GM12878 (cell line): ENCODE measurements at regions not wholly inside any gene's neighbourhood (a gene's known extent, or its start where the extent isn't known, plus 50 kb on each side); places are given as distances from the start of the nearest gene placed in this dataset.

Source experiments
- ATAC-seq: fragments of 200-7000 bp; cut with Tn5 transposase; 3 replicates; pipeline ENCODE4 v1.9.1; 2020; ENCODE audit warnings: mild to moderate bottlenecking, moderate library complexity
- BruUV-seq: library from RNA; stranded (reverse); fragments of 400-500 nt; replicated peaks from 2 replicates; lab custom pipeline; 2021; lab: Mats Ljungman, UMichigan
- CTCF ChIA-PET: fragments of 300-600 bp; sonication (Branson Sonifier 250); formaldehyde crosslinking; extraction: SDS; loops from one replicate; lab custom pipeline; 2021; ENCODE audit warnings: inconsistent platforms; lab: Yijun Ruan, JAX
- POLR2A ChIA-PET: fragments of 350-600 bp; formaldehyde crosslinking; extraction: SDS; loops from one replicate; lab custom pipeline; 2021; ENCODE audit warnings: inconsistent platforms; lab: Charles Lee
- RAD21 ChIA-PET: fragments of 300-600 bp; sonication (Branson Sonifier 250); formaldehyde crosslinking; loops from one replicate; lab custom pipeline; 2023; ENCODE audit warnings: antibody characterized with exemption; ENCODE audit not compliant: unreplicated experiment; lab: Charles Lee
- SMC1A ChIA-PET: fragments of 300-600 bp; sonication (Branson Sonifier 250); formaldehyde crosslinking; loops from one replicate; lab custom pipeline; 2023; ENCODE audit not compliant: unreplicated experiment, uncharacterized antibody; lab: Charles Lee
- DNase-seq: peaks from one replicate; pipeline ENCODE4 v3.0.0-alpha.2; 2011; ENCODE audit warnings: low read depth, low spot score
- FAIRE-seq: peaks from 3 replicates; lab custom pipeline; 2011; peaks lifted over from hg19 to GRCh38; lab: Jason Lieb, UNC
- H2AFZ ChIP-seq: 2 replicates; pipeline ENCODE4 v1.6.0; 2011; ENCODE audit warnings: low read depth, low read length, control low read depth; ENCODE audit not compliant: control insufficient read depth
- H3K27ac ChIP-seq: 2 replicates; pipeline ENCODE4 v1.5.1; 2011; ENCODE audit warnings: control low read depth; ENCODE audit not compliant: control insufficient read depth, insufficient read depth
- H3K27me3 ChIP-seq, 2 experiments: replicated peaks in 1 of 2; 2 replicates each; pipeline versions ENCODE4 v1.6.0 to v1.6.1; 2011; ENCODE audit warnings: low read length in 1 of 2; ENCODE audit not compliant: control insufficient read depth in 2 of 2, insufficient read depth in 2 of 2
- H3K36me3 ChIP-seq, 2 experiments: 2 replicates each; pipeline ENCODE4 v1.5.1; 2011; ENCODE audit warnings: low read length in 1 of 2; ENCODE audit not compliant: control insufficient read depth in 2 of 2, insufficient read depth in 2 of 2
- H3K4me1 ChIP-seq: 2 replicates; pipeline ENCODE4 v1.6.1; 2011; ENCODE audit warnings: mild to moderate bottlenecking, low read length, moderate library complexity, mixed read lengths; ENCODE audit not compliant: control insufficient read depth, insufficient read depth
- H3K4me2 ChIP-seq: 2 replicates; pipeline ENCODE4 v1.6.0; 2011; ENCODE audit warnings: control low read depth; ENCODE audit not compliant: control insufficient read depth, insufficient read depth
- H3K4me3 ChIP-seq: fragments of 200-600 bp; sonication (generic); 2 replicates; pipeline ENCODE4 v1.5.1; 2016
- H3K79me2 ChIP-seq: 2 replicates; pipeline ENCODE4 v1.6.0; 2011; ENCODE audit warnings: low read length; ENCODE audit not compliant: control insufficient read depth, insufficient read depth
- H3K9ac ChIP-seq: 2 replicates; pipeline ENCODE4 v1.8.0; 2011; ENCODE audit warnings: low read length, control low read depth, mixed read lengths; ENCODE audit not compliant: control insufficient read depth, insufficient read depth
- H3K9me3 ChIP-seq: replicated peaks from 3 replicates; pipeline ENCODE4 v1.5.1; 2011; ENCODE audit warnings: mild to moderate bottlenecking, low read length; ENCODE audit not compliant: control insufficient read depth, insufficient read depth
- H4K20me1 ChIP-seq: 2 replicates; pipeline ENCODE4 v1.6.0; 2011; ENCODE audit not compliant: control insufficient read depth, insufficient read depth
- ASH2L ChIP-seq: fragments of 300-600, 200-600 bp; sonication (generic); IDR thresholded peaks from 2 replicates; pipeline ENCODE4 v1.6.1; 2017; ENCODE audit warnings: low read depth, mild to moderate bottlenecking, borderline replicate concordance
- BACH1 ChIP-seq: fragments of 450-650 bp; IDR thresholded peaks from 2 replicates; pipeline ENCODE4 v1.6.1; 2017; ENCODE audit warnings: mild to moderate bottlenecking, borderline replicate concordance
- BCL11A ChIP-seq: IDR thresholded peaks from 2 replicates; pipeline ENCODE4 v1.6.1; 2011; ENCODE audit warnings: low read depth, low read length
- CHD1 ChIP-seq: IDR thresholded peaks from 2 replicates; pipeline ENCODE4 v1.6.1; 2012; ENCODE audit warnings: low read depth, low read length, improper control_type of control experiment
- CREM ChIP-seq: IDR thresholded peaks from 2 replicates; pipeline ENCODE4 v1.6.1; 2014; ENCODE audit warnings: antibody characterized with exemption, low read depth
- NBN ChIP-seq: fragments of 450-650 bp; IDR thresholded peaks from 2 replicates; pipeline ENCODE4 v1.6.1; 2016
- NFYB ChIP-seq: IDR thresholded peaks from 2 replicates; pipeline ENCODE4 v1.6.1; 2011; ENCODE audit warnings: low read depth, mild to moderate bottlenecking, low read length, improper control_type of control experiment, moderate library complexity; ENCODE audit not compliant: insufficient read depth
- RELB ChIP-seq: fragments of 450-650 bp; IDR thresholded peaks from 2 replicates; pipeline ENCODE4 v1.6.1; 2017; ENCODE audit warnings: low read depth, mild to moderate bottlenecking, moderate library complexity
- SPI1 ChIP-seq: IDR thresholded peaks from 2 replicates; pipeline ENCODE4 v1.6.1; 2011; ENCODE audit warnings: low read depth, mild to moderate bottlenecking, low read length, moderate library complexity, borderline replicate concordance; ENCODE audit not compliant: insufficient read depth
- TAF1 ChIP-seq: IDR thresholded peaks from 2 replicates; pipeline ENCODE4 v1.6.1; 2011; ENCODE audit warnings: mild to moderate bottlenecking, low read depth, low read length, borderline replicate concordance
- TCF12 ChIP-seq: IDR thresholded peaks from 2 replicates; pipeline ENCODE4 v1.6.1; 2011; ENCODE audit warnings: low read depth, mild to moderate bottlenecking, low read length
- TCF3 ChIP-seq: IDR thresholded peaks from 2 replicates; pipeline ENCODE4 v1.6.1; 2012; ENCODE audit warnings: low read depth, mild to moderate bottlenecking, low read length, borderline replicate concordance; ENCODE audit not compliant: insufficient read depth
- TCF7 ChIP-seq: IDR thresholded peaks from 2 replicates; pipeline ENCODE4 v1.6.1; 2014; ENCODE audit warnings: antibody characterized with exemption, borderline replicate concordance
- ZBED1 ChIP-seq: IDR thresholded peaks from 2 replicates; pipeline ENCODE4 v1.6.1; 2016; ENCODE audit warnings: borderline replicate concordance
- ZNF24 ChIP-seq: fragments of 450-650 bp; IDR thresholded peaks from 2 replicates; pipeline ENCODE4 v1.6.1; 2017; ENCODE audit warnings: antibody characterized with exemption, mild to moderate bottlenecking
- ZNF622 ChIP-seq: fragments of 450-650 bp; IDR thresholded peaks from 2 replicates; pipeline ENCODE4 v1.6.1; 2017; ENCODE audit warnings: mild to moderate bottlenecking, inconsistent platforms
- WGBS: methylation state at CpG from one replicate; pipeline ENCODE4 v1.1.6; 2016; ENCODE audit warnings: low lambda C conversion rate; ENCODE audit not compliant: insufficient replicate concordance, insufficient coverage; ENCODE audit errors: missing lambda C conversion rate; 5-methylcytosine and 5-hydroxymethylcytosine counted together
- in situ Hi-C: fragments of 300-500 bp; cut with MboI; formaldehyde crosslinking; loops from 9 replicates; pipeline ENCODE4 v1.14.3; 2018; ENCODE audit warnings: mixed read lengths
- intact Hi-C: fragments of 100-400 bp; cut with micrococcal nuclease; formaldehyde crosslinking; loops from one replicate; pipeline ENCODE4 v1.14.2; 2022; ENCODE audit not compliant: unreplicated experiment
- TF ChIP-seq, protein P1 (sequence below): fragments of 450-650 bp; IDR thresholded peaks from 2 replicates; pipeline ENCODE4 v1.6.1; 2017; ENCODE audit warnings: borderline replicate concordance
- TF ChIP-seq, protein P2 (sequence below): IDR thresholded peaks from 2 replicates; pipeline ENCODE4 v1.6.1; 2011; ENCODE audit warnings: mild to moderate bottlenecking, low read depth, low read length, moderate library complexity; ENCODE audit not compliant: insufficient replicate concordance

- TF ChIP-seq RELB (no peak), NBN (no peak), ASH2L (no peak), CHD1 (no peak), TAF1 (no peak), CREM (no peak), BCL11A (no peak), TCF3 (no peak), NFYB (no peak)
Measured at GRCh38 chr10:108496106-108496505, 1331.6 kb upstream of the SORCS1 start (continued).

- no peak for DNase-seq
- in situ Hi-C loops (no loop called here), intact Hi-C loops (no loop called here)
- Histone ChIP-seq H3K9ac (no peak overlapping the region), H3K27me3 (no peaks in the 10 kb centered on the region), H4K20me1 (no peaks in the 10 kb centered on the region), H3K4me3 (no peak overlapping the region), H3K9me3 (no peaks in the 10 kb centered on the region), H3K79me2 (no peaks in the 10 kb centered on the region), H3K27ac (no peak overlapping the region), H2AFZ (no peak overlapping the region), H3K4me2 (no peak overlapping the region), H3K4me1 (no peaks in the 10 kb centered on the region), H3K36me3 (no peaks in the 10 kb centered on the region)
- POLR2A ChIA-PET: no interaction called here
- no peak for ATAC-seq
- WGBS: 5% methylated on average over 1 of the region's 1 CpG
- no peak for FAIRE-seq
- CTCF ChIA-PET: no interaction called here
- SMC1A ChIA-PET: interaction anchor here (0.8 kb wide), 1 partner anchor 12 kb away, joined by 3 read pairs; no protein-coding TSS in a partner anchor
- RAD21 ChIA-PET: no interaction called here
- no TSS peak for BruUV-seq
- TF ChIP-seq ZBED1 (no peak), ZNF24 (no peak), TCF7 (no peak), ZNF622 (no peak), SPI1 (no peak), TCF12 (no peak), BACH1 (no peak)
- TF ChIP-seq, protein P1, sequence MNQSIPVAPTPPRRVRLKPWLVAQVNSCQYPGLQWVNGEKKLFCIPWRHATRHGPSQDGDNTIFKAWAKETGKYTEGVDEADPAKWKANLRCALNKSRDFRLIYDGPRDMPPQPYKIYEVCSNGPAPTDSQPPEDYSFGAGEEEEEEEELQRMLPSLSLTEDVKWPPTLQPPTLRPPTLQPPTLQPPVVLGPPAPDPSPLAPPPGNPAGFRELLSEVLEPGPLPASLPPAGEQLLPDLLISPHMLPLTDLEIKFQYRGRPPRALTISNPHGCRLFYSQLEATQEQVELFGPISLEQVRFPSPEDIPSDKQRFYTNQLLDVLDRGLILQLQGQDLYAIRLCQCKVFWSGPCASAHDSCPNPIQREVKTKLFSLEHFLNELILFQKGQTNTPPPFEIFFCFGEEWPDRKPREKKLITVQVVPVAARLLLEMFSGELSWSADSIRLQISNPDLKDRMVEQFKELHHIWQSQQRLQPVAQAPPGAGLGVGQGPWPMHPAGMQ: no peak
- TF ChIP-seq, protein P2, sequence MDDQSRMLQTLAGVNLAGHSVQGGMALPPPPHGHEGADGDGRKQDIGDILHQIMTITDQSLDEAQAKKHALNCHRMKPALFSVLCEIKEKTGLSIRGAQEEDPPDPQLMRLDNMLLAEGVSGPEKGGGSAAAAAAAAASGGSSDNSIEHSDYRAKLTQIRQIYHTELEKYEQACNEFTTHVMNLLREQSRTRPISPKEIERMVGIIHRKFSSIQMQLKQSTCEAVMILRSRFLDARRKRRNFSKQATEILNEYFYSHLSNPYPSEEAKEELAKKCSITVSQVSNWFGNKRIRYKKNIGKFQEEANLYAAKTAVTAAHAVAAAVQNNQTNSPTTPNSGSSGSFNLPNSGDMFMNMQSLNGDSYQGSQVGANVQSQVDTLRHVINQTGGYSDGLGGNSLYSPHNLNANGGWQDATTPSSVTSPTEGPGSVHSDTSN: no peak
Measured at GRCh38 chr10:108490944-108491343, 1326.4 kb upstream of the SORCS1 start.
